Epithelial cell of esophagus (primary cell): ENCODE measurements at regions not wholly inside any gene's neighbourhood (a gene's known extent, or its start where the extent isn't known, plus 50 kb on each side); places are given as distances from the start of the nearest gene placed in this dataset.
A peak's percentile ranks its signal among the peaks of the same experiment; 100 is the strongest.

Experiments used
- DNase-seq: peaks from one replicate; pipeline ENCODE4 v3.0.0; 2010; ENCODE audit warnings: low read depth
- H3K4me3 ChIP-seq: 2 replicates; pipeline ENCODE4 v1.5.1; 2011; ENCODE audit warnings: mild to moderate bottlenecking, low read length, control low read depth
- TF ChIP-seq, protein P1 (sequence below): IDR thresholded peaks from 2 replicates; pipeline ENCODE4 v1.5.1; 2011; ENCODE audit warnings: low read depth, mild to moderate bottlenecking, low read length, control low read depth, inconsistent platforms; ENCODE audit not compliant: insufficient read depth; ENCODE audit errors: missing control alignments

DNA sequence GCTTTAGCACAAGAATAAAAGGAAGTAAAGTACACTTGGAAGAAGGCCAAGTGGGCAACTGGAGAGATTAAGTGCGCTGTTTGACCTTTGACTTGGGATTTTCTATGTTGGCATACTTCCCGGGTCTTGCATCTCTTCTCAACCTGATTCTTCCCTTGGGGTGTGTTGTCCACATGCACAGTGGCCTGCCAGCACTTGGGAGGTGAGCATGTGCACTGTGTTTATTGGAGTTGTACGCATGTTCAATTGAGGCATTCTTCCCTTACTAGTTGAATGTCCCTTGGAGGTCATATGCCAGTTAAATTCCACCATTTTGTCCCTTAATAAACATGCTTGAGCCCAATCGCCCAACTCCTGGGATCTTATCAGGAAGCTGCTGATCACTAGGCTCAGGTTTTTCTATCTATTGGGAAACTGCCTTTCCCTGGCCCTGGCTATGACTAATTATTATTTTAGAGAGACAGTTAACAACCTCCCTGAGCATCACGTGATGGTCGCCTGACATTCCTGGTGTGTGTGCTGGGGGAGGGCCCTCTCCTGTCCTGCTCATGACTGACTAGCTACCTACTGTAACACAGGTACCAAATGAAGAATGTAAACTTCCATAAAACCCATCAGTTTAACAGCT, 62.5 kb upstream of the RAPGEF4 start:
- DNase-seq = peak; percentile 92
- no peak overlapping the region for H3K4me3 ChIP-seq
- TF ChIP-seq, protein P1, sequence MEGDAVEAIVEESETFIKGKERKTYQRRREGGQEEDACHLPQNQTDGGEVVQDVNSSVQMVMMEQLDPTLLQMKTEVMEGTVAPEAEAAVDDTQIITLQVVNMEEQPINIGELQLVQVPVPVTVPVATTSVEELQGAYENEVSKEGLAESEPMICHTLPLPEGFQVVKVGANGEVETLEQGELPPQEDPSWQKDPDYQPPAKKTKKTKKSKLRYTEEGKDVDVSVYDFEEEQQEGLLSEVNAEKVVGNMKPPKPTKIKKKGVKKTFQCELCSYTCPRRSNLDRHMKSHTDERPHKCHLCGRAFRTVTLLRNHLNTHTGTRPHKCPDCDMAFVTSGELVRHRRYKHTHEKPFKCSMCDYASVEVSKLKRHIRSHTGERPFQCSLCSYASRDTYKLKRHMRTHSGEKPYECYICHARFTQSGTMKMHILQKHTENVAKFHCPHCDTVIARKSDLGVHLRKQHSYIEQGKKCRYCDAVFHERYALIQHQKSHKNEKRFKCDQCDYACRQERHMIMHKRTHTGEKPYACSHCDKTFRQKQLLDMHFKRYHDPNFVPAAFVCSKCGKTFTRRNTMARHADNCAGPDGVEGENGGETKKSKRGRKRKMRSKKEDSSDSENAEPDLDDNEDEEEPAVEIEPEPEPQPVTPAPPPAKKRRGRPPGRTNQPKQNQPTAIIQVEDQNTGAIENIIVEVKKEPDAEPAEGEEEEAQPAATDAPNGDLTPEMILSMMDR = no peak

GRCh38 chr2:172674034-172674967, 61.3 kb upstream of the RAPGEF4 start:
- H3K4me3 ChIP-seq = no peak overlapping the region
- DNase-seq = no peak
- TF ChIP-seq, protein P1 = peak; percentile 22

DNA sequence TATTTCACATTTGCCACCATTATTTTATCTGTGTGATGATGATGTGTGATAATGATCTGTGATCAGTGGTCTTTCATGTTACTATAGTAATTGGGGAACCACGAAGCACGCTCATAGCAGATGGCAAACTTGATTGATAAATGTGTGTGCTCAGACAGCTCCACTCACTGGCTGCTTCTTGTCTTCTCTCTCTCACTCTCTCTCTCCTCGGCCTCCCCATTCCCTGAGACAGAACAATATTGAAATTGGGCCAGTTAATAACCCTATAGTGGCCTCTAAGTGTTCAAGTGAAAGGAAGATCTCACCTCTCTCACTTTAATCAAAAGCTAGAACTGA, 60.7 kb upstream of the RAPGEF4 start:
- no peak overlapping the region for H3K4me3 ChIP-seq
- DNase-seq = no peak
- TF ChIP-seq, protein P1 = no peak

DNA sequence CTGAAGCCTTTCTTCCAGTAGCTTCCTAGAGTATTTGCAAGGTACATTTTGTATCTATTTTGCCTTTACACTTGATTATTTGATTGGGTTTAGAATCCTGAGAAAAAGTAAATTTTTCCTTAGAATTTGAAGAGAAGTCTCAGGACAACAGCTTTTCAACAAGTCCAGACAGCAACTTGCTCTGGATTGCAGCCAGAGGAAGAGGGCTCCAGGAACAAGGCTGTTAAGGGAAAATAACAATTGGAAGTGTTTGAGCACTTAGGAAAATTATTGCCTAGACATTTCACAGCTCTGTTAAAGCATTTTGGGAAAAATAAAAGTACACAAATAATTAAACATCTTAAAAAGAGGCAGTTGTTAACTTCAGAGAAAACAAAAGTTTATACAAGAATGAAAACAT, 58.3 kb upstream of the RAPGEF4 start:
- TF ChIP-seq, protein P1 = no peak
- H3K4me3 ChIP-seq = no peak overlapping the region
- peak; percentile 52 for DNase-seq

GRCh38 chr2:172680436-172681068, 55.1 kb upstream of the RAPGEF4 start:
- H3K4me3 ChIP-seq = no peak overlapping the region
- TF ChIP-seq, protein P1 = no peak
- DNase-seq = no peak

GRCh38 chr2:172685467-172685866, 50.2 kb upstream of the RAPGEF4 start:
- TF ChIP-seq, protein P1 = no peak
- H3K4me3 ChIP-seq = no peak overlapping the region
- DNase-seq = no peak
